HG03354 (cell line): ENCODE measurements at regions not wholly inside any gene's neighbourhood (a gene's known extent, or its start where the extent isn't known, plus 50 kb on each side); places are given as distances from the start of the nearest gene placed in this dataset.
"Not testable (repeated sequence)": the region's sequence is repeated elsewhere in the genome, so short reads cannot be mapped to it uniquely, and the experiment has no call there.

Source experiments
- ATAC-seq: cut with Tn5 transposase; IDR thresholded peaks from one replicate; pipeline ENCODE4 v1.9.1; 2021; ENCODE audit warnings: mild to moderate bottlenecking; ENCODE audit not compliant: unreplicated experiment, poor library complexity, severe bottlenecking

GRCh38 chr7:25430200-25430931 is 202.1 kb upstream of the NPVF start:
- no peak for ATAC-seq

GRCh38 chr7:25431956-25432450 is 203.7 kb upstream of the NPVF start:
- ATAC-seq, result no peak

- no peak for ATAC-seq
Observed at GRCh38 chr7:25432807-25433206, 204.5 kb upstream of the NPVF start.

DNA sequence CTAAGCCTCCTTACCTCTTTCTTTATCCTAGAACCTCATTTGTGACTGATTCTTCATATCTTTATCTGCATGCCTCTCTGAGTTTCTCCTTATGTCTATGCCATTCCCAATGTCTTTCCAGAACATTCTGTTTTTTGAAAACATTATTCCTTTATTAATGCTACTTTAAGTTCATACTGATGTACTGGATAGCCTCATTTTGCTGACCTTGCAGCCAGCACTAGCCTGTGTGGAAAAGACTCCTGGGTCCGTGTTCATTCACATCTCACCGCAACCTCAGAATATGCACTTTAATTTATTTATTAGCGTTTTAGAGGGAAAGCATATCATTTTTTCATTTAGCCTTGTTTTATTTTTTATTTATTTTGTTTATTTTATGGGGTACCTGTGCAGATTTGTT is 208.1 kb upstream of the NPVF start:
- no peak for ATAC-seq

- no peak for ATAC-seq
Observed at GRCh38 chr7:25437308-25437707, 209.0 kb upstream of the NPVF start.

DNA sequence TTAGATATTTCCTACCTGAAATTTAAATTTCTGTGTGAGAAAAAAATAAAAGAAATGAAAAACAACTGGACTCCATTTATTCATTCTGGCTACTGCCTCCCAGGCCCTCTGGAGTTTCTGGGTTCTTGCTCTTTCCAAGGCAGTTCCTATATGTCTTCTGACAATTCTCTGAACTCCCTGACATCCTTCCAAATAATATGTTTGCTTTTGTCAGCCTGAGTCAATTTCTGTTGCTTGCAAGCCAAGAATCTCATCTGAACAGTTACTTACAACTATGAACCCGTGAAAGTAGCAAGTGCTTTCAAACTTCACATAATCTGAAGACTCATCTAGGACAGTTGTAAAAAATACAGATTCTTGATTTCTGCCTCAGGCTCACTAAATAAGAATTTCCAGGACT is 216.7 kb upstream of the NPVF start:
- no peak for ATAC-seq

DNA sequence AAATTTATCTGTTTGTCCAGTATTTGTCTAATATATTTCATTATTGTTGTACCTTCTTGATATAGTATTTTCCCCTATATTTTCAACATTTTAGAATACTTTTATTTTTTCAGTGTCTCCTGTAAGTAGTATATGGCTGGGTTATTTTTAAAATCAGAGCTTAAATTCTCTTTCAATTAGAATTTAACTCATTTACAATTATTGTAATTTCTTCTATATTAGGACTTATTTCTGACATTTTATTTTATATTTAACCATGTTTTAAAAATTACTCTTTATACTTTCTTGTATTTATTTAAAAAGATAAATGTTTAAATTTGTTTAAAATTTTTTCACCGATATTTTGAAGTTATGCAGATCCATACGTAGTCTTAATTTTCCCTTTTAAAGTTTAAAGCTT is 220.0 kb upstream of the NPVF start:
- no peak for ATAC-seq

DNA sequence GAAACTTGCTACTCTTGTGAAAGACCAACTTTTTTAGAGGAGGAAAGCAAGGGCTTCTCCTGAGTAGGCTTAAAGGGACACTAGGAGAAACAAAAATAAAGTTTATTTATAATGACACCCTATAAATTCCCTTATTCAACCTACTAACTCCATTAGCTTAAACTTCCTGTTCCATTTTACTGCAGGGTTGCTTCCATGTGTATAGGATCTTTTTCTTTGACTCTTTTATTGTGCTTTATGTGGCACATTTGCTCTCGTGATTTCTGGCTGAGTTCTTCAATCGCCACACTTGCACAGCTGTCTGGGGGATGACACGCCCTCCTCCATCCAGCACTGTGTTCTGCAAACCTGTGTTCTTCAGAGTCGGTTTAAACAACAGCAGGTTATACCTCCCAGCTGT is 225.7 kb upstream of the NPVF start:
- ATAC-seq, result no peak

- no peak for ATAC-seq
Observed at GRCh38 chr7:25454562-25455041, 226.3 kb upstream of the NPVF start.

DNA sequence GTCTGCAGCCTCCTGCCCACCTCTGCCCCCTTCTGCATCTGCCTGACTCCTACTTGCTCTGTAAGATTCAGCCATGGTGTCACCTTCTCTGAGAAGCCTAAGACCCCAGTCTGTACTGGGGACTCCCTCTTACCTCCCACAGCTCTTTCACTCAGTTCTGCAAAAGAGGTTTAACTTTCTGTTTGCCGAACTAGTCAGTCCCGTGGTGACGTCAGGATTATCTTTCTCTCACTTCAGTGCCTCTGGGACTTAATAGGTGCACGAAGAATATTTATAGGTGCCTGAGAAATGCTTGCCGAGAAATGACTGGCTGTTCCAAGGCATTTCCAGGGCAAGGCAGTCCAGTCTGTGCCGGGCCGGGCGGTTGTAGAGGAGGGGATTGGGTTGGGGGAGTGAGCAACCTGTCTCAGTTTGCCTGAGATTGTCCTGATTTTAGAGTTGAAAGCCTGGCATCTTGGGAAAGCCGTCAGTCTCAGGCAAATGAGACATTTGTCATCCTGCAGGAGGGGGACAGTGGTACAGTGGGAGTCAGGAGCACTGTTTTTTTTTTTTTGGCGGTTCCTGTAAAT is 227.5 kb upstream of the NPVF start:
- no peak for ATAC-seq

DNA sequence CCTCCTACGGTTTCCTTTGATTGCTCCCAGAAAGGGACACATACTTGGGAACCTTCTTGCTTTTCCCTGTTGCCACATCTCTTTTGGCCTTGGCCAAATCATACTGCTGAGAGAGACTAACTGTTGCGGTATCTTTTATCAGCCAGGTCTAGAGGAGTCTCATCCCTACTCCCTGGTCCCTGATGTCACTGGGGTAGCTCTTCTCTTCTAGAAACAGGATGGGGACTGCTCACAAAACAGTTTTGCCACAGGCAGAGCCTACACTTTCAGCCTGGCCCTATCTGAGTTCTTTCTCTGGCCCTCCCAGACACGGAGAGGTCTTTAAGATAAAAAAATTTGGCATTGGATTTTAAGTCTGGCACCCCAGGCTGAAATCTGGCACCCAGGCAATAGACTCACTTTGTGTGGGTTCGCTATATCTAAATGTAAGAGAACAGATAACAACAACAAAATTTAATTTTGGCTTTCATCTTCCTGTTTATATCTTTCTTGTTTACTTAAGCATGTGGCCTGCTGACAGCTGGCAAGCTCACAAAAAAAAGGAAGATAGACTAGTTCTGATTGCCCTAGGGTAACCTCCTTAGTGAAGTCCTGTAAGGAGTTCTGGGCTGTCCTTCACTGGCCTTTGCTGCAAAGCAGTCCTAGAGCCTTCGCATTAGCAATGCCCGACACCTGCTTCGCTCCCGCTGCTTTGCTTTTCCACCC is 228.3 kb upstream of the NPVF start:
- no peak for ATAC-seq

GRCh38 chr7:25459057-25459456 is 230.8 kb upstream of the NPVF start:
- no peak for ATAC-seq

GRCh38 chr7:25460433-25460832 is 232.1 kb upstream of the NPVF start:
- ATAC-seq, result no peak

GRCh38 chr7:25469669-25470068 is 241.4 kb upstream of the NPVF start:
- no peak for ATAC-seq

- no peak for ATAC-seq
Observed at GRCh38 chr7:25476863-25477499, 248.7 kb upstream of the NPVF start.

- ATAC-seq, result not testable (repeated sequence)
Observed at GRCh38 chr7:25478221-25478620, 249.9 kb upstream of the NPVF start.

DNA sequence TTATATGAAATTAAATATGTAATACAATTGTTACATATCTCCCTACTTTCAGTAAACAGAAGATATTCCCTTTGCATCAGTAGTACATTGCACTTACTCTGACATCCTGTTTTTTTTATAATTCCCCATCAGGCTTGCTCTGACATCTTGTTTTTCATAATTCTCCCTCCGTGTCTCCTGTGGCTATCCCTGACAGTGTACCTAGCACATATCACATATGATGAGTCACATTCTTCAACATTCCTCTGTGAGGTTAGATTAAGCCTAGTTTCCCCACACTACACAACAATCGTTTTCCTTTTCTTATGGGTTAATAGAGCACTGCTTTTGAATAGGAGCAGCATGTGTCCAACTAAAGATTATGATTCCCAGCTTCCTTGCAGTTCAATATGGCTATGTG is 250.6 kb upstream of the NPVF start:
- no peak for ATAC-seq

GRCh38 chr7:25481891-25482290 is 253.6 kb upstream of the NPVF start:
- ATAC-seq, result no peak

DNA sequence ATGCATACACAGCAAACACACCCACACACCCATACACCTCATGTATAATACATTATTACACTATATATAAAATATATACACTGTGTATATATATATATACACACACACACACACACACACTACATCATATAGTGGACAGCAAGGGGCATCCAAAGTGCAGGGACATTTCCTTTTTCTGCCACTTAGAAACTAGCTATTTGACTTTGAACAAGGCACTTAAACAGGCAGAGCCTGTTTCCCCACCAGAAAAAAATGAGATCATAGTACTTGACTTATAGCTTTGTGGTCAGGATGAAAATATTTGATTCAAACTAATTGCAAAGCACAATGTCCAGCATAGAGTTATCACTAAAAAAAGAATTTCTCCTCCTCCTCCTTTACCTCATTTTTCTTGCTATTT is 254.3 kb upstream of the NPVF start:
- no peak for ATAC-seq

DNA sequence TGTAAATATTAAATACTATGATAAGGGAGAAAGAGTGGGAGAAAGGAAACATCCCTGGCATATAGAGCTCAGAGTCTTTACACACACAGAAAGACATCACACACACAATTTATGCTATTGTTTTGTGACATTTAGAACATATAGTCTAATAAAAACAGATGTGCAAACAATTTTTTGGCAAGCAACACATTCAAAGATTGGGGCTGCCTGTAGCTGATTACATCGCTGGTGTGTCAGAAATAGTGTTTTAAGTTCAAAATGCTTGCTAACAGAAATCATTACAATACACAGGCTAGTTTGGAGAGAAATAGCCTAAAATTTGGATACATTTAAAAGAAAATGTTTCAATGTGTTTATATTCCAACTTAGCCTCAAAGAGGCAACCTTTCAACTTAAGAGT is 256.7 kb upstream of the NPVF start:
- no peak for ATAC-seq
